Transverse colon (tissue), 3 donors: ENCODE measurements at regions not wholly inside any gene's neighbourhood (a gene's known extent, or its start where the extent isn't known, plus 50 kb on each side); places are given as distances from the start of the nearest gene placed in this dataset.

Experiments
- EP300 ChIP-seq: sonication (generic); formaldehyde crosslinking; IDR thresholded peaks from one replicate; pipeline ENCODE4 v1.6.1; 2017; ENCODE audit warnings: antibody characterized with exemption, low read depth
- TF ChIP-seq, protein P1 (sequence below), 5 experiments: fragments of 200-600 bp in 3 of 5; fragments of 450-650 bp in 2 of 5; sonication (generic) in 3 of 5; IDR thresholded peaks; 1 replicate in 2 of 5; 2 replicates in 3 of 5; pipeline ENCODE4 v1.5.1; 2016 to 2017; ENCODE audit warnings: antibody characterized with exemption in 5 of 5, inconsistent platforms in 3 of 5, mild to moderate bottlenecking in 2 of 5, moderate library complexity in 1 of 5

DNA sequence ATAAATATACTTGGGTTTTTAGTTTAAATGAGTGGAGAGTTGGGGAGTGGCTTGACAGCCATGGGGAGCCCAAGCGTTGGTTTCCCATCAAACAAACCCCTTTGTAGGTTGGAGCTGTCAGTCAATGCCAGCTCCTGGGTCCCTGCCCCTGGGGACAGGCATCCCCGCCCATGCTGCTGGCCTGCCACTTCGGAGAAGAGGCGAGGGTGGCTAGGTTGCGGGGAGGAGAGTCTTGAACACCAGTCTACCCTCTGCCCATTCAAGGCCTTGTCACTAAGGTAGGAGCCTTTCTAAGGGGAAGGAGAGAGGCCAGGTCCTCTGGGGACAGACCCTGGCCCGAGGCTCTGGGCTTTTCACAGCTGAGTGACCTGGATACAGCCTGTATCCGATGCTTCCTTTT is 211.9 kb upstream of the CADM1 start:
- TF ChIP-seq, protein P1, sequence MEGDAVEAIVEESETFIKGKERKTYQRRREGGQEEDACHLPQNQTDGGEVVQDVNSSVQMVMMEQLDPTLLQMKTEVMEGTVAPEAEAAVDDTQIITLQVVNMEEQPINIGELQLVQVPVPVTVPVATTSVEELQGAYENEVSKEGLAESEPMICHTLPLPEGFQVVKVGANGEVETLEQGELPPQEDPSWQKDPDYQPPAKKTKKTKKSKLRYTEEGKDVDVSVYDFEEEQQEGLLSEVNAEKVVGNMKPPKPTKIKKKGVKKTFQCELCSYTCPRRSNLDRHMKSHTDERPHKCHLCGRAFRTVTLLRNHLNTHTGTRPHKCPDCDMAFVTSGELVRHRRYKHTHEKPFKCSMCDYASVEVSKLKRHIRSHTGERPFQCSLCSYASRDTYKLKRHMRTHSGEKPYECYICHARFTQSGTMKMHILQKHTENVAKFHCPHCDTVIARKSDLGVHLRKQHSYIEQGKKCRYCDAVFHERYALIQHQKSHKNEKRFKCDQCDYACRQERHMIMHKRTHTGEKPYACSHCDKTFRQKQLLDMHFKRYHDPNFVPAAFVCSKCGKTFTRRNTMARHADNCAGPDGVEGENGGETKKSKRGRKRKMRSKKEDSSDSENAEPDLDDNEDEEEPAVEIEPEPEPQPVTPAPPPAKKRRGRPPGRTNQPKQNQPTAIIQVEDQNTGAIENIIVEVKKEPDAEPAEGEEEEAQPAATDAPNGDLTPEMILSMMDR (IDR thresholded peaks at IDR 0.05), result no peak
- TF ChIP-seq EP300, result no peak
